Epithelial cell of esophagus (primary cell): ENCODE measurements at regions not wholly inside any gene's neighbourhood (a gene's known extent, or its start where the extent isn't known, plus 50 kb on each side); places are given as distances from the start of the nearest gene placed in this dataset.

ENCODE experiments used
- DNase-seq: peaks from one replicate; pipeline ENCODE4 v3.0.0; 2010; ENCODE audit warnings: low read depth
- H3K4me3 ChIP-seq: 2 replicates; pipeline ENCODE4 v1.5.1; 2011; ENCODE audit warnings: mild to moderate bottlenecking, low read length, control low read depth
- CTCF ChIP-seq: IDR thresholded peaks from 2 replicates; pipeline ENCODE4 v1.5.1; 2011; ENCODE audit warnings: low read depth, mild to moderate bottlenecking, low read length, control low read depth, inconsistent platforms; ENCODE audit not compliant: insufficient read depth; ENCODE audit errors: missing control alignments

GRCh38 chr9:29282121-29282520 lies 1708.8 kb upstream of the C9orf72 start:
- no peak overlapping the region for H3K4me3 ChIP-seq
- TF ChIP-seq CTCF, result no peak
- DNase-seq, result peak; percentile 31

GRCh38 chr9:29285818-29286217 lies 1712.5 kb upstream of the C9orf72 start:
- H3K4me3 ChIP-seq, result no peak overlapping the region
- peak; percentile 5 for DNase-seq
- TF ChIP-seq CTCF, result peak; percentile 28

- no peak for TF ChIP-seq CTCF
- no peak overlapping the region for H3K4me3 ChIP-seq
- DNase-seq, result no peak
Observed at GRCh38 chr9:29289365-29289764, 1716.1 kb upstream of the C9orf72 start.

GRCh38 chr9:29290516-29290915 lies 1717.2 kb upstream of the C9orf72 start:
- TF ChIP-seq CTCF, result no peak
- H3K4me3 ChIP-seq, result no peak overlapping the region
- DNase-seq, result no peak

- no peak for DNase-seq
- no peak overlapping the region for H3K4me3 ChIP-seq
- TF ChIP-seq CTCF, result no peak
Observed at GRCh38 chr9:29297592-29297991, 1724.3 kb upstream of the C9orf72 start.

- DNase-seq, result no peak
- TF ChIP-seq CTCF, result no peak
Observed at GRCh38 chr9:29311221-29311620, 1737.9 kb upstream of the C9orf72 start.

DNA sequence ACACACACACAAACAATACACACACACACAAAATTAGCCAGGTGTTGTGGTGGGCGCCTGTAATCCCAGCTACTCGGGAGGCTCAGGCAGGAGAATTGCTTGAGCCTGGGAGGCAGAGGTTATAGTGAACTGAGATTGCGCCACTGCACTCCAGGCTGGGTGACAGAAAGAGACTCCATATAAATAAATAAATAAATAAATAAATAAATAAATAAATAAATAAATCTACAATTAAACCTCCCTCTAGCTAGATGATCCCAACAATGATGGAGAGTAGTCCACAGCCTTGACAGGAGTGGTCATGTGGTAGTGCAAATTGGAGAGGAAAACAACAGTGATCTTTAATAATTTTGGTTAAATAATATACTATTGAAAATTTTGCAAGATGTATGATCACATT lies 1739.0 kb upstream of the C9orf72 start:
- TF ChIP-seq CTCF, result no peak
- no peak for DNase-seq
- H3K4me3 ChIP-seq, result no peak overlapping the region

More at GRCh38 chr9:29311221-29311620, 1737.9 kb upstream of the C9orf72 start:
- no peak overlapping the region for H3K4me3 ChIP-seq
